Left hindlimb (tissue), 1 donor: ENCODE measurements at regions not wholly inside any gene's neighbourhood (a gene's known extent, or its start where the extent isn't known, plus 50 kb on each side); places are given as distances from the start of the nearest gene placed in this dataset.
"Not testable (repeated sequence)": the region's sequence is repeated elsewhere in the genome, so short reads cannot be mapped to it uniquely, and the experiment has no call there.

Experiments
- DNase-seq: peaks from one replicate; pipeline ENCODE4 v3.0.0-alpha.2; 2018

GRCh38 chr12:67852701-67853100 is 136.5 kb upstream of the IFNG-AS1 start:
- no peak for DNase-seq

GRCh38 chr12:67853204-67853603 is 136.0 kb upstream of the IFNG-AS1 start:
- DNase-seq, result no peak

- no peak for DNase-seq
These were observed 134.9 kb upstream of the IFNG-AS1 start for GRCh38 chr12:67854351-67854750.

DNA sequence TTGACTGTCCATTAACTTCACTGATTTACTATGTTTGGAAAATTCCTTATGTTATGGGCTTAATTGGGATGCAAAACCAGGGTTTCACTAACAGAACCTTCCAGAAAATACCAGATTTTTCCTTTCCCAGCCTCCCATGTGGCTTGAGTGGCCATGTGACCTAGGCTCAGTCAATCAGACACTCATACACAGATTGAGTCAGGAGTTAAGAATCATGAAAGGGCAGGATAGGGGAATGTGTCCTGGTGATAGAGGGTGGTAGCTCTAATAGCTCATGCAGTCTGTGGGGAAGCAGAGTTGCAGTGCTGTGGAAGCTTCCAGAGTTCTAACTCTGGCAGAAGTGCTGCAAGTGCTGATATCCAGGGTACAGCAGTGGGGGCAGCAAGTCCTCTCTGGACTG is 134.1 kb upstream of the IFNG-AS1 start:
- DNase-seq, result no peak

- no peak for DNase-seq
These were observed 118.0 kb upstream of the IFNG-AS1 start for GRCh38 chr12:67871231-67871630.

- DNase-seq, result no peak
These were observed 115.9 kb upstream of the IFNG-AS1 start for GRCh38 chr12:67873355-67873754.

GRCh38 chr12:67876305-67876915 is 112.8 kb upstream of the IFNG-AS1 start:
- DNase-seq, result no peak

- no peak for DNase-seq
These were observed 111.5 kb upstream of the IFNG-AS1 start for GRCh38 chr12:67877727-67878126.

DNA sequence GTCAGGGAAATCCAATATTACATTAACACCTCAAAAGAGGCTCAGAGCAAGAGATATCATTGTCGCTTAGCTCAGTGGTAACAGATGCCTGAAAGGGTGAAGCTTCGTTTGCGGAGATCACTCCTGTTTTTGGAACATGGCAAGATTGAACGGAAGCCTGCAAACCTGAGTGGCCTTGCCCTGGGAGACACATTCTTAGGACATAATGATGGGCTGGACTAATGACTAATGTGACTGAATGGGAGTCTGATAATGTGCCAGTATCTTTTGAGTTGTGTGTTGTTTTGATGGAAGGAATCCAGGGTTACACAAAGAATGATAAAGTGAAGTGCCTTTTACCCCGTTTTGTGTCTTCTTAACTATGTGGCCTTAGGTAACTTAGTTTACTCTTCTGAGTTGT is 109.3 kb upstream of the IFNG-AS1 start:
- no peak for DNase-seq

- no peak for DNase-seq
These were observed 107.7 kb upstream of the IFNG-AS1 start for GRCh38 chr12:67881565-67881964.

DNA sequence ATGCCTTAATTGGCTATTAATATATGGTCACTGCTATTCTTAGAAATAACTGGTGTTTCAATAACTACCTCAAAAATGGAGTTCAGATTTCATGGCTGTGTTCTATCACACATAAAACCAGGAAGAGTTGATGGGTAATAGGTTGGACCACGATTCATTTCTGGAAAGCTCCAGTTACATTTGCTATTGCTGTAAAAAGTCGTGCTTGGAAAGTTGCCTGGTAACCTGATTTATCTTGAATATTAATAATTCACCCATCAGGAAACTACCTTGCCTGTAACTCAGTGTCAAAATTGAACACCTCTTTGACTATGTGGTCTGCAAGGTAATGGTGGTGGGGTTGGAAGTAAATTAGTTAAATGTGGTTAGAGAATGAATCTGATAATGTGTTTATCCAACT is 104.7 kb upstream of the IFNG-AS1 start:
- DNase-seq, result no peak

- DNase-seq, result no peak
These were observed 103.7 kb upstream of the IFNG-AS1 start for GRCh38 chr12:67885375-67886169.

GRCh38 chr12:67887065-67887464 is 102.2 kb upstream of the IFNG-AS1 start:
- no peak for DNase-seq

- DNase-seq, result no peak
These were observed 99.3 kb upstream of the IFNG-AS1 start for GRCh38 chr12:67889931-67890330.

GRCh38 chr12:67890726-67891258 is 98.5 kb upstream of the IFNG-AS1 start:
- no peak for DNase-seq

- no peak for DNase-seq
These were observed 97.7 kb upstream of the IFNG-AS1 start for GRCh38 chr12:67891596-67891995.

DNA sequence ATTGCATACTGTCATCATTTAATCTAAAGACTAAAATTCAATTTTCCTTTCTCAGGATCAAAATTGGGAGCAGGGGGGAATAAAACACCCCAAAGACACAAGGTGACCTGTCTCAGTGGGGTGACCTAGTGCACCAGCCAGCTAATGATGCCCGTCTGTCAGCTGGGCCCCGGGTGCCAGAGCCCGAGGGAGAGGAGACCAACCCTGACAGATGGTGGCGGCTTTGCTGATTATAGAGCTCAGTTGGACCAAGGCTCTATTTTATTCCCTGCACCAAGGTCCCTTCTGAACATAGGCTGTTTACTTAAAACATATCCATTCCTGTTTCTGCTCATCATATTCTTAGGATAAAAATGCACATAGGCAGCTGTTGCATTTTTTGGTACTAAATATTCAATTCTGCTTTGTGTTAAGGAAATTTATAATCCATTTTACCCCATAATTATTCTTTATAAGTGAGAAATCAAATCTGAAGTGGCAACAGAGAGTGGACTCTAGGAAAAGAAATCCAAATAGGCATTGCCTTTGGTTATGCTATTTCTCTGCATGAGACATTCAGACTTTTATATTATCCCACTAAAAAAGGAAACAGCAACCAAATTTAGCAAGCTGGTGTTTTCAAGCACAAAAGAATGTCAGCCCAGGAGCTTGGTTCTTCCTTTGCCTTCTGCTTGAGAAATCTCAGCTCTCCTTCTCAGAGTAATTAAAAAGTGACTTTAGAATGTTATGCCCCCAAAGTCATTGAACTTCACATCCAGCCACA is 96.8 kb upstream of the IFNG-AS1 start:
- no peak for DNase-seq

- DNase-seq, result no peak
These were observed 96.1 kb upstream of the IFNG-AS1 start for GRCh38 chr12:67893022-67893580.

- DNase-seq, result not testable (repeated sequence)
These were observed 88.8 kb upstream of the IFNG-AS1 start for GRCh38 chr12:67900418-67900817.

- DNase-seq, result no peak
These were observed 80.1 kb upstream of the IFNG-AS1 start for GRCh38 chr12:67909091-67909531.

GRCh38 chr12:67909681-67910080 is 79.6 kb upstream of the IFNG-AS1 start:
- DNase-seq, result no peak

DNA sequence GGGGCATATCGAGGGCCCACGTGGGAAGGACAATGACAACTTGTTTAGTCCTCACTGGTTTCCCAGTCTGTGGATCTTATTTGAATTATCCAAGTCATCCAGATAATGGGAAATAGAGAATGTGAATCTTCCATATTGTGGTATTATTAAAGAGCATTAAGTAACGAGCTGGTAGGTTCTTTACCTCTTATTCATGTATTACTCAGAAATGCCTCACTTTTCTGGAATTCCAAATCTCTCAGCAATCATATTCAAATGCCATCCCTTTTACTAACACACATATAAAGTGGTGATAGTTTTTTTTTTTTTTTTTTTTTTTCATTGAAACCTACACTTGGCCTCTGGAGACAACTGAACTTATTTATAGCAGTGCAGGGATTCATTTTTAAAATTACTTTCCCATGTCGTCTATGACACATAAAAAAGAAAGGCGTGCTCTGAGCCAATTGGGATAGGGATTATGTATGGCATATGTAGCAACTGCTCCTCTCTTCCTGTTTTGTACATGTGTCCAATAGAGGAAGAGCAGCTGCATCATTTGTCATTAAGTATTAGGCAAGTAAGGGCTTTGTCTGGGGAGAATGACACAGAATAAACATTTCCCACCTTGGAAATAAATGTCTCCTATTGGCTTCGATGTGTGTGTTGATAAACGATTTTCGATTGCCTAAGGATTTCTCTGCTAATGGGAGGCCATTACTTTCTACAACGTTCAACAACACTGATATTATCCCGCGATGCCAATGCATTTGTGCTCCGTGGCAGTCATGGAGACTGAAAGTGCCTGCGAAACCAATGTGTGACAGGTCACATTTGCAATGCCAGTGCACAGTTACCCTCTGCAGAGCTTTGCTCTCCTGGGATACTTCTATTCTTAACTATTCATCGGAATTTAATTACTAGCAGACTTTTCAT is 78.6 kb upstream of the IFNG-AS1 start:
- no peak for DNase-seq
